GM19395 (cell line): ENCODE measurements at regions not wholly inside any gene's neighbourhood (a gene's known extent, or its start where the extent isn't known, plus 50 kb on each side); places are given as distances from the start of the nearest gene placed in this dataset.
A peak's percentile ranks its signal among the peaks of the same experiment; 100 is the strongest.

Source experiments
- ATAC-seq: cut with Tn5 transposase; IDR thresholded peaks from one replicate; pipeline ENCODE4 v1.9.1; 2021; ENCODE audit warnings: mild to moderate bottlenecking, moderate library complexity; ENCODE audit not compliant: unreplicated experiment

DNA sequence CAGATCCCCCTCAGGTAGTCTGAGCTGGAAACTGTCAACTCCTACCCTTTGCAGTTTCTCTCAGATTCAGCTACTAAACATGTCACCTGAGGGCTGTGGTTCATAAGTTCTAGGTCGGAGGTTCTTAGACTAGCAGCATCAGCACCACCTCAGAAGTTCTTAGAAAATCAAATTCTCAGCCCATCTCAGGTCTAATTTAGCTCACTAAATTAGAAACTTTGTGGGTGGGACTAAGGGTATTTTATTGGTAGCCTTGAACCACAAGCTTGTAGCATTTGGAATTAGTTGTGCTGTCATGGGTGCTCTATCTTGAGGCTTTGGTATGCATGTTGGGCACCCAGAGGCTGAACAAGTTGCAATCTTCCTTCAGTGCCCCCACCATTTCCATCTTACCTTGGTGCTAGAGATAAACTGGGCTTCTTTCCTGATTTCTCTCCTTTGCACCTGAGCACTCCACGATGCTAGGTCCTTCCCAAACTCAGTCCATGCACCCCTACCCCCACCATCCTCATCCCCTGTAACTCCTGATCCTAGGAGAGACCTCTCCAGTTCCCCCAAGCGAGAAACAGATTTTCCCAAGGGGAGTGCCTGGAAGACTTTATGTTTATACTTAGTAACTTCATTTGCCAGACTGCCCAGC is 54.2 kb downstream of the S1PR1 start:
- ATAC-seq: no peak

DNA sequence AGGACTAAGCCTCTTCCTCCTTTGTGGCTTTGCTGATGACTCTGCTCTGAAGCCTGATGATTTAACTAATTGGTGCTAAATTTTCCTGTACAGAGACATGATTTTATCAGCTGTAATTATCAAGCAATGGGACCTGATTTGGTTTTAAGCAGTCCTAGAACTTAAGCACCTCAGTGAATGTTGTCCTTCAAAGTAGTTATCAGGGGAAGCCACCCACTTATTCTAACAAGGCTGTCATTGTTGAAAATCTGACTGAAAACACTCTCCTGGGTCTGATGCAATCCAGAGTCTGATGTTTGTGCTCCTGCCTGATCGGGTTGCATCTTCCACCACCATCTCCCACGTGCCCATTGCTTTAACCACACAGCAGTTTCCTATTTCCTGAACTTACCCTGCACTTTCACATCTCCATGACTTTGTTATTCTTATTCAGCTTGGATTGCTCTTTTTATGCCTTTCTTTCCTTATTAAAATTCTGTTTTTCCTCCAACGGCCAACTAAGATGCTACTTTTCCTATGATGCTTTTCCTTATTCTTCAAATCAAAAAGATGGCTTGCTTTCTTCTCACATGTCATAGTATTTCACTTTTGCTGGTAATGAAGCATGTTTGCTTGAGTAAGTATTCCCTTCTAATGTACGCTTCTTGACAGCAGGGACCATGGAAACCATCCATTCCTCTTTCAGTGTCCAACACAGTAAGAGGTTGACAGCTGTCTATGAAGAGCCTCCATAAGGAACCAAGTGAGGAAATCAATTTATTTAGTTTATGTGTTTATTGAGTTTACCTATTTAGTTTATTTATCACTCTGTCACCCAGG is 55.0 kb downstream of the S1PR1 start:
- no peak for ATAC-seq

DNA sequence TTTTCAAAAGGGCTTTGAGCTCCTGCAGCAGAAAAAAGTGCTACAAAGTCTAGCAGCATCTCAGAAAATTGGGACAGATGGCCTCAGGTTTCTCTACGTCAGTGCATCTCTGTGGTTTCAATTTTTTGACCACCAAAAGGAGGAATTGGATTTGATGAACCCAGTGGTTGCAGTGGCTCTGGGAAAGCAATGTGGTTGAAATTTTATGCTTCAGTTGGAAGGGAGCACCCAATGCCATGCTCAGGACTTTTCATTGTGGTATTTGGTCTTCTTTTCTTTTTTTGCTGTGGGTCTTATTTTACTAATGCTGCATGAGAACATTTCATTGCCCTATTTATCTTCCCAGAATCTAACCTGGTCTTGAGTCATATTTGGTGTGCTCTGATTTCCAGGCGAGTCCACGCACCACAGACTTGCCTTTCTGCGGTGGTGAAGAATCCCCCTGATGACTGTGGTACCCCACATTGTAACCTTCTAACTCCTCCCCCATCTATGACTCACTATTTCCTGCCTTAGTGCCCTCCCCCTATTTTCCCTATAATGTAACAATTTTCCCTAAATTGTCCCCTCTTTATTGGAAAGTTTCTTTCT is 56.7 kb downstream of the S1PR1 start:
- ATAC-seq: peak; percentile 55

DNA sequence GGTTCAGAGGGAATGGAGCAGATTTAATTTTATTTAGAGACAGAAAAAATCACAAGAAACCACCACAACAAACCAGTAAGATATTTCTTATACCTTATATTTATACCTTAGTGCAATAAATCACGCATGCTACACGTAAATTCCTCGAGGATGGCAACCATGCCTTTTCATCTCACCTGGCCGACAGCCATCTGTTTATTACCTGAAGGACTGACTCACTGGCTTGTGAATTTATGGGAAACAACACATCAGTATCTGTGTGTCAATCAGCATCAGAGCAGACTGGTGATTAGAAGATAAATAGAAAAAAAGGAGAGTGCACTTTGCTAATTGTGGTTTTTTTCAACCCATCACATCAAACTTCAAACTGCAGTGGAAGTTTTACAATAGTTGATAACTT is 58.4 kb downstream of the S1PR1 start:
- ATAC-seq: no peak

DNA sequence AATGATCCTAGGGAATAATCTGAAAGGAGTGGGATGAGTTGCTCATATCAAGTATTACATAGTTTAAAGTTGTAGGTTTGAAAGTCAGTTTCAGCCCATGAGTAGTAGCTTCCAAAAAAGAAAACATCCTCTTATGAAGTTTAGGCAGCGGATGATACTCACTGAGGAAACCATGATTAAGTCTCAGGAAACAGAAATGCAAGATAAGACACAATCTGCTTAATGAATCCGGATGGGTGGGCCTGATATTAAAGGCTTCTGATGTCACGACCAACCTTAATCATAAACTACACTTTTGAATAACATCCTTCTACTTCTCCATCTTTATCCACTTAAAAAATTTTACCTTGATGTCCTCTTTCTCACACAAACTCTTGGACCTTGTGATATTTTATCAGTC is 61.8 kb downstream of the S1PR1 start:
- no peak for ATAC-seq

DNA sequence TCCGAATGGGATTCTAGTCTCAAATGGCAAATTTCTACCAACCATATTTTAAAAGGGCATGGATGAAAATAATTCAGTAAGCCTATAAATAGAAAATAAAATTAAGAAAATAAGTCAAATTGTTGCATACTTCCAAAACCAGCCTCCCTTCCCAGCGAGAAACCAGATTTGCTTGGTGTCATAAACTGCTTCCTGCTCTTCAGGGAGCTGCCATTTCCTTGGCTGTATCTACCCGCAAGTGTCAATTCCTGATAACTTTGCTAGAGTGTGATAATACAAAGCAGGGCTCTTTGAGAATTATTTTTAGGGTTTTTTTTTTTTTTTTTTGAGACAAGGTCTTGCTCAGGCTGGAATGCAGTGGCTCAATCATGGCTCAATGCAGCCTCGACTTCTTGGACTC is 62.3 kb downstream of the S1PR1 start:
- no peak for ATAC-seq

DNA sequence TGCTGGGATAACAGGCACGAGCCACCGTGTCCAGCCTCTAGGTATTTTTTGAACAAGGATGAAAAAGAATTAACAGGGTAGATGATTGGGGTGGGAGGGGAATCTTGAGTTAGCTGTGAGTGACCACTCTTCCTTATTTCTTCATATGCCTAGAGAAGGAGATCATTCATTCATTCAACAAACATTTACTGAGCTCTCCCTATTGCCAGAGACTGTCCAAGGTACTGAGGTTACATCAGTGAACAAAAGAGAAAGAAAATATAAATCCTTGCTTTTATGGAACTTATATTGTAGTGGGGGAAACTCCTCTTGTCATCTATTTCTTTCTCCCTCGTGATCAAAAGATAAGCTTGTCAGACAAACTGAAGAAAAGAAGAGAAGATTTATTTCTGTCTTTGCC is 62.9 kb downstream of the S1PR1 start:
- ATAC-seq: no peak

DNA sequence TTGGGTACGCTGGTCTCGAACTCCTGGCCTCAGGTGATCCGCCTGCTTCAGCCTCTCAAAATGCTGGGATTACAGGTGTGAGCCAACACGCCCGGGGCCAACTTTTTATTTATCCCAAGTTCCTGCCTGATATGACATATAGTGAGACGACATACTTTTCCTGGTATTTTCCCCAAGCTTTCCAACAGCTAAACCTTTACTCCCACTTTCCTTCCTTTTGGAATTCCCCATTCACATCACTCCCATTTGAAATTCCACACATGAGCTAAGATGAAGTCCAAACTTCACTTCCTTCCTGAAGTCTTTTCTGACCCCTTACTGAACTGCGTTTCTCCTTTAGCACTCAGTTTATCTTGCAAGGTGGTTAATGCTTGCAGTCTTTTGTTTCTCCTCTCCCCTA is 64.1 kb downstream of the S1PR1 start:
- no peak for ATAC-seq

GRCh38 chr1:101301446-101302057 is 64.7 kb downstream of the S1PR1 start:
- no peak for ATAC-seq

DNA sequence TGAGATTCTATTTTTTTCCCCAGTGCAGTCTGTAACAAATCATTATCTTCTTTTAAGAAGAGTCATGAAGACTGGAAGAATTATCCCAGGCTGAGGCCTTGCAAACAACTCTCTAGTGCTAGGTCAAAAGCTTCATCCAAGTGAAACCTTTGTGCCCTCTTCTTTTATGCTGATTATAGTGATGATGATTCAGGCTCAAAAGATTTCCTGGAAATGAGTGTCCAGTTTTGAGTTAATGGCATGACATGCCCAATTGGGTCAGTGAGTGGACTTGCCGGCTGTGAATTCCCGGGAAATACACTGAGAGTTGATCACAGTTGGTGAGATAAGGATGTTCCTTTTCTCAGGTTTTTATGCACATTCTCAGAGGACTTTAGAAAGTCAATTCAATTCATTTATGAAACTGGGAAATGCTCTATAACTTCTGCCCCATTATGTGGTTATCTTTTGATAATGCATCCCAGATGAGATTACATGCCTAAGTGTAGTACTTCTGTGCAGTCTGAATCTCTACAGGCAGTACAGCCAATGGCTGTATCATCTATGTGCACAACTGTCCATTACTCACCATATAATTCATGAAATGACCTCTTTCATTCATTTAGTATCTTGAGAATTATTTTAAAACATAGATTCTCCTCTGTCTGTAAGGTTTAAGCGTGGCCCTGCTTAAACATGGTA is 66.2 kb downstream of the S1PR1 start:
- no peak for ATAC-seq

- ATAC-seq: no peak
Observed at GRCh38 chr1:101307985-101308689, 71.3 kb downstream of the S1PR1 start.

DNA sequence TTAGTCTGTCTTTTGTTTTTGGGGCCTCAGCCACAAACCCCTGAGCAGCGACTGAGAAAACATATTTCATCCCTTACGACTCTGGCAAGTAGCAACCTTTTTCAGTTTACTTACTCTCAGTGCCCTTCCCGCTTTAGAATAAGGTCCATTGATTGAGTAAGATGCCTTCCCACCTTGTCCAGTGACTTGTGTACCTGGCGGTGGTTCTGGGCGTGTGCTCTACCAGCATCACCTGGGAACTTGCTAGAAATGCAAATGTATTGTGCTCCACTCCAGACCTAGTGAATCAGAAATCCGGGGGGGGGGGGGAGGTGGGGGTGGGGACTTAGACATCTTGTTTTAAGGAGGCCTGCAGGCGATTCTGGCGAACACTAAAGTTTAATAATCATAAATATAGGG is 72.1 kb downstream of the S1PR1 start:
- peak; percentile 19 for ATAC-seq

DNA sequence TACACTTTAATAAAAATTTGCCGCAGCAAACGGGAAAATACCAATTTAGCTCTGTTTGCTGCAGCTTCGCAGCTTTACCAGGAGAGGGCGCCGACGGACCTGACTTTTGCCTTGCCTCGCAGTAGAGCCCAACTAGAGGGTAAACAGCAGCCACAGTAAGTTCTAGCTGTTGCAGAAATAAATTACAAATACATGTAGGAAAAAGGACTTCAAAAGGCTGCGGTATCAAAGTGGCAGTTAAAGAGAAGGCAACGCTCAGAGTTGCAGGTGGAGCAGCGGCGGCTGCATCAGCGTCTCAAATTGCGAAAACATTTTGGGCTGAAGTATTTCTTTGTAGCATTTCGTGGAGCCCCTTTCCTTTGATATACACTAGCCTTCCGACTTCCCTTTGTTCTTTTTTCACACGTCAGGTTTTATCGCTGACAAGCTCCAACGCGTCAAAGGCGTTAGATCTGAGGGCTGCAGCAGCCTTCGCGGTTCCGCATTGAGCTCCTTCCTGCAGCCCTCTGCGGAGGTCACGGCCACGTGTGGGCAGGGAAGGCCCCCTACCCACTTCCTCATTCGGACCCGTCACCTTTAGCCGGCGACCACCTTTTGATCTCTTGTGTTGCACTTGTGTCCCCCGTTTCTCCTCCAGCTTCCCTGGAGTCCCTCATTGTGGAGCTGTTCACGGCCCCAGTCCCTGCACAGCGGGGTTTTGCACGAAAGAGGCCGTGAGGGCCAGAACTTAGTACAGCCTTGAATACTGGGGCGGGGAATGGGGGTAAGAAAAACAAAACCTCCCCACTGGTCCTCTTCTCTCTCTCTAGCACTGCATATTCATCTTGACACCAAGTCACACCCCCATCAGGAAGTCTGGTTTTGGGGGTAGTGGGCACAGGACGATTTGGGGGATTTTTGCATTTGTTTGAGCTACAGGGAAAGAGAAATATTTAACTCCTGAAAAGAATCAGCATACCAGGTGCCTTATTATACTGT is 72.8 kb downstream of the S1PR1 start:
- peak; percentile 49 for ATAC-seq

GRCh38 chr1:101310506-101310905 is 73.7 kb downstream of the S1PR1 start:
- no peak for ATAC-seq

DNA sequence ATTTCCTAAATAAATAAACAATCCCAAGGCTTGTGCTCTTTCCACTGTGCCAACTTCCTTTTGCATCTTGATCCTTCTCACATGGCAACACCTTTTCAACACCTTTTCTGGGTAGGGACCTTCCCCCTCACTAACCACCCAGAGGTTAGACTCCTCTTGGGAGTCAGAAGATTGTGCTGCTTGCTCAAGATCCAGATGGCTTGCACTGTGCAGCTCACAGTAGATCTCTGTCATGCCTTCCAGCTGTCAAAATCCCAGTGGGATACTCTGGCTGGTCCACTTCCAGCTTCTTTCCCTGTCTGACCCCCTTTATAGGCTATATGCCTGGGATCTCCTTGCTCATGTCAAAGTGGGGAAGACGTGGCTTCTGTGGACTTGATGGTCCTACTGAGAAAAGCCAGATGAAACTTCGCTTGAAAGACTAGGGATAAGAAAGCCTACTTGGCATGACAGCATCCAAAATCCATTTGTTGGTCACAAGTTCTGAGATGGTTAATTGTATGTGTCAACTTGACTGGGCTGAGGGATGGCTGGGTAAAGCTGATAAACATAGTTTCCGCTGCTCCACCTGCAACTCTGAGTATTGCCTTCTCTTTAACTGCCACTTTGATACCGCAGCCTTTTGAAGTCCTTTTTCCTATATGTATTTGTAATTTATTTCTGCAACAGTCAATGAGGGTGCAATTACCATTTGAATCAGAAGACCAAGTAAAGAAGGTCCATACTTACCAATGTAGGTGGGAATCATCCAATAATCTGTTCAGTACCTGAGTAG is 74.5 kb downstream of the S1PR1 start:
- ATAC-seq: no peak

- ATAC-seq: peak; percentile 29
Observed at GRCh38 chr1:101312147-101312546, 75.3 kb downstream of the S1PR1 start.

DNA sequence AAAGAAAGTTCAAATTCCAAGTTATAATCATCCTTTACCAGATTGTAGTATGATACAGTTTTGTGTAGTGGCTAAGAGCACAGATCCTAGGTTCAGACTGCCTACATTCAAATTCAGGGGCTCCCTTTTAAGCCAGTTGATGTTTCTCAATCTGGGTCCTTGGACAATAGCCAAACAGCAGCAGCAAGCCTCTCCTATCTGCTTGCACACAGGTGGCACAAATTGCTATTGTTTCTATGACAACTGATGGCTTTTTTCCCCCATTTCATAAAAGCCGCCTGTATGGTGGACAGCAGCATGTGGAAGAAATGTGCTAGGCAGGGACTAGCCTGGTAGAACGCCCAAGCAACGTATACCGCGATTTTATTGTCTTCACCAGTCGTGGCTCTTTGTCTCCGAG is 76.5 kb downstream of the S1PR1 start:
- no peak for ATAC-seq

- peak; percentile 30 for ATAC-seq
Observed at GRCh38 chr1:101314244-101314643, 77.4 kb downstream of the S1PR1 start.

DNA sequence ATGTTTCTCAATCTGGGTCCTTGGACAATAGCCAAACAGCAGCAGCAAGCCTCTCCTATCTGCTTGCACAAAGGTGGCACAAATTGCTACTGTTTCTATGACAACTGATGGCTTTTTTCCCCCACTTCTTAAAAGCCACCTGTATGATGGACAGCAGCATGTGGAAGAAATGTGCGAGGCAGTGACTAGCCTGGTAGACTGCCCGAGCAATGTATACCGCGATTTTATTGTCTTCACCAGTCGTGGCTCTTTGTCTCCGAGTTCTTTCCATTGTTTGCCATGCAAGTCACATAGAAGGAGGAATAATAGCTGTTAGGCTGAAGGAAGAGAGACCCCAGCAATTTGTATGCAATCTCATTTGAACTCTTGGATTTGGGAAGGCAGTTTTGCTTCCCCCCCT is 79.4 kb downstream of the S1PR1 start:
- no peak for ATAC-seq
